CD4-positive, alpha-beta T cell treated with Interleukin-1 beta for 1 hour (primary cell): ENCODE measurements at regions not wholly inside any gene's neighbourhood (a gene's known extent, or its start where the extent isn't known, plus 50 kb on each side); places are given as distances from the start of the nearest gene placed in this dataset.

Source experiments
- DNase-seq, 2 donors: peaks; one replicate each; pipeline ENCODE4 v3.0.0-alpha.2; 2020 to 2022

DNA sequence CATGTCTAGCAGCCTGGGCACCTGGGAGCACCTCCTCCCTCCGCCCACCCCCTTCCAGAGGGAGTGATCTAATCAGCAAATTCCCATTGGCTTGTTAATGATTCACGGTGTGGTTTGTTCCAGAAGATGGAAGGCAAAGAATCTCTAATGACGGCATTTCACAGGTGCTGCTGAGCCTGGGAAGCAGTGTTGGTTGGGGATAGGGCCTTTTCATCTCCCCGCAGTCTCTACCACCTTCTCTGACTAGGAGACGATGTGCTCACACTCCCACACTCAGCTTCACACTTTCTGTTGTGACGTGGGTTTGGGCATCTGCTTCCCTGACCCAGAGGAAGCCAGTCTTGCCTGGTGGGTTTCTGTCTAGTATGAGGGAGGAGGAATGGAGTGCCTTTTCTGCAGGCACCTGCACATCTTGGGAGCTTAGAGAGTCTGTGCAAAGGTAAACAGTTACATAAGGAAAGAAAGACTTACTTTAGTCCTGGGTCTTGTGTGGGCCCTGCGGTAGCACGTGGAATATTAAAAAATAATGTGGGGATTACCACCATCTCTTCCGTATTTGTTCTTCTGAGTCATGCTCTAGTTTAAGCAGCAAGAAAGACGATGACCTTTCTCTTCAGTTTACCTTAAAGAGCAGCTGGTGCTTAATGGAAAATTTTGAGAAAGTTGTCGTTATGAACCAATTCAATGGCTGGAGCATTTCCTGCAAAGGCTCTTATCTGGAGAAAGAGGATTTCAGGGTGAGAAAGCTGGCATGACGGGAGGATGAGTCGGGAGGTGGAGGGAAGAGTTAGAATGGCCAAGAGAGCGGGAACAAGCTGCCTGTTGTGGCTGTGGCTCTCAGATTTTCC is 70.6 kb upstream of the ARHGAP5 start:
- DNase-seq: no peak

DNA sequence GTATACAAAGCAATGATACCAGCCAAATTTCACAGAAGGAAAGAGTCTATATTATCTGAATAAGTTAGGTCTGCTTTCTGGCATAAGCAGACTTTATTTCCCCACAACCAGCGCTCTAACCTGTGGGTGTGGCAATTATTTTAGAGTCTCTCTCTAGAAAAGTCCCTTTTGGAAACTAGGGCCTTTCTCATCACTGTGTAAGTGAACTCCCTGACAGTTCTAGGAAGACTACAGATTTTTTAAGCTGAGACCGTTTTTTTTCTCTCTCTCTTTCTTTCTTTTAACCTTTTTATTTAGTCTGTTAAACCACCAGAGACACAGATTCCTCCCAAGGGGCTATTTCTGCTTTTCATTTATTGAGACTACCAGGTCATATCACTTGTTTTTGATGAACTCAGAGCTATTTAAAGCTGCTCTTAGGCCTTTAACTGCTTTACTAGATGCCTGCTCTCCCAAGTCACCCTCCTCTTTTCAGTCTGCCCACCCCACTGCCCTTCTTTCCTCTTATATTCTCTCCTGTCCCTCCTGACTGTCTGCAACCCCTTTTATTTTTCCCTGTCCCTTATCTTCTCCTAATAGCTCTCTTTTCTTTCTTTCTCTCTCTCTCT is 69.2 kb upstream of the ARHGAP5 start:
- no peak for DNase-seq

DNA sequence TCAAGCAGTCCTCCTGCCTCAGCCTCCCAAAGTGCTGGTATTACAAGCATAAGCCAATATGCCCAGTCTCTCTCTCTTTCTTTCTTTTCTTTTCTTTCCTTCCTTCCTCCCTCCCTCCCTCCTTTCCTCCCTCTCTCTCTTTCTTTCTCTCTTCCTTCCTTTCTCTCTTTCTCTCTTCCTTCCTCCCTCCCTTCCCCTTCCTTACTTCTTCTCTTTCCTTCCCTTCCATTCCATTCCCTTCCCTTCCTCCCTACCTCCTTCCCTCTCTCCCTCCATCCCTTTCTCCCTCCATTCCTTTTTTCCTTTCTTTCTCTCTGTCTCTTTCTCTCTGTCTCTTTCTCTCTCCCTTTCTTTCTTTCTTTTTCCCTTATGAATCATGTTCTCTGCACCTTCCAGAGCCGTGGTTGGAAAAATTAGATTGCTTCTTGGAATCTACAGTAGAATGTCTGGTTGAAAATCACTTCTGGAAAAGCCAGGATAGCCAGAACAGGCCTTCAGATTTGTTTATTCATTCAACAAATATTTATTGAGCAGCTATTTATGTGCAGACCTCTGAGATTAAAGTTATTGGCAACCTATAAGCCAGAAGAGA is 68.4 kb upstream of the ARHGAP5 start:
- DNase-seq: no peak

DNA sequence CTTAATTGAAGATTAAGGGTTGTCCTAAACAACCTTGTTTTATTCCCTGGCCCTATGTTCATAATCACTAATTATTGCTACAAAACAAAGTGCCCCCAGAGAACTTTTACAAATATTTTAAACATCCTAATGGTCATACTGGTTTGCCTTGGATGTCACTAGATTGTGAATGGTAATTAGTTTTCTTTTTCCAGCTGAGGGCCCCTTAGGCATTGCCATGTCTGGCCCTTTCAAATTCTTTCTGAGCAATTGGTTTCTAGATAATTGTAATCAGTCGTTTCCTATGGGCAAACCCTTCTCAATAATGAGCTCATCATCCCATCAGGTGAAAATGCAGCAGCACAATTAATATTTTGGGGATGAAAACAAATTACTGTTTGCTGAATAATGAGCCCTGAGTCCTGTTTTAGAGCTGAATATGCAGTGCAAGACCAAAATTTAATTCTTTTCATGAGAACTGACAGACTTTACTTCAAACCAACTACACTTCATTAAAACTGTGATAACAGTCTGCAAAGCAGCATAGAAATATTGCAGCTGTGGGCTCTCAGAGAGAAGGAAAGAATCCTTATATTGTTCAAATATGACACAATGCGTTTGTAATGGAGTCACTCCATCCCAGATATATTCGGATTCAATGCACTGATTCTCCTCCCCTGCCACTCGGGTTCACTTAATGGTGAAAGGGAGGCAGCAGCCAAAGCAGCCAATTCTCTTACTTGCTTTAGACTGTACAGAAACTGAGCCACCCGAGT is 67.7 kb upstream of the ARHGAP5 start:
- DNase-seq: no peak

DNA sequence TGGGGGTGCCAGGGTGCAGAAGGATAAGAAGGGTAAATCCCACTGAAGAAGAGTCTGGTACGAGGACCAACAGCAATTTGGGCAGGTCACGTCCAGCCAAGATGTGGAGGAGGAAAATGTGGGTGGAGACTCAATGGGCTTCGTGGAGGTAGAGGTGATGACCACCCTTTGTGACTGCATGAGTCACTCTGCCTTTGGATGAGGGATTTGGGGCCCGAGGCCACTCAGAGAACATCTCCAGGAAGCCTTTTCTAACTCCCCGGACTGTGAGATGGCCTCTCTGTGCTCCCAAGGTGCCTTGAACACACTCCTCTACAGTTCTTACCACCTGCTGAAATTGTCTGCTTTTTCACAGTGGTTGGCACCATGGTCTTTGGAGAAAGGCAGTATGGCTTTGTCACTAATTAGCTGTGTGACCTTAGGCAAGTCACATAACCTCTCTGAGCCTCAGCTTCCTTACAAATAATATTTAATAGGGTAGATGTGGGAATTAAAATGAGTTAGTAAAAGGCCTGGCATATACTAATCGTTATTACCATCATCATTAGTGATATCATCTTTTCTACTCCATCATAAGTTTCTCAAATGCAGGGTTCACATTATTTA is 67.0 kb upstream of the ARHGAP5 start:
- no peak for DNase-seq

DNA sequence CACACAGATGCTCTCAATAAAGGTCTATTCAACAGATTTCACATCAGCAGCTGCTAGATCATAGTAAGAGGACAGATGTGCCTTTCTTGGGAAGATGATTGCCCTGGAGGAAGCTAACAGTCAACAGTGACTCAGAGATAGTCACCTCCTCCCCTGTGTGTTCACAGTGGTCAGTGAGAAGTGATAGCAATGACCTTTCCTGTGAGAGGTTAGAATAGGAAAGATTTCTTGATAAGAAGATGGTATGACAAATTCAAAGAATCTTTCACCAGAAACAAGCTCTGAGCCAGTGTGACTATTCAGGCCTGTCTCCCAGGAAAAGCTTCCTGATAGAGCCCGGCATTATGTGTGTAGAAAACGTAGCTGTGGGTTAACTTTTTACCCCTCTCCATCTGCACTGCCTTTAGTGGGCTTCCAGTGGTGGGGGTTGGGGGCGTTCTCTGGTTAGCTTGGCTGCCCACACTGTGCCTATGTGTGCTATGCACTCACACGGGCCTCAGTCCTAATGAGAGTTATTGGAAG is 66.4 kb upstream of the ARHGAP5 start:
- DNase-seq: no peak

DNA sequence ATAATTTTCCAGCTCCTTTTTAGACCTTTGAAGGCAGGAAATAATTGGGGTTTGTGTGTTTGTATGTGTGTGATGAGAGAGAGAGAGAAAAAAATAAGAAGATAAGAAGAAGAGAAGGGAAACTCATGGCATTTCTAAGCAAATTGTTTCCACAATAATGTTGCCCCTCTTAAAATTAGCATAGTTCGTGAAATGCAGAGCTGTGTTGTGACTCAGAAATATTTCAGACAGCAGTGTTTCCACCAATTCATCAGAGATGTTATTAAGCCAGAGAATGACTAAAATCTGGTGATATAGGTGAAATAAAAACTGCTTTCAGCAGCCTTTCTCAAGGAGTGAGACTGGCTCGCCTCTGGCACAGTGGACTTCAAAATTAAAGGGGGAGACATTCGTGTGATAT is 65.9 kb upstream of the ARHGAP5 start:
- DNase-seq: no peak

DNA sequence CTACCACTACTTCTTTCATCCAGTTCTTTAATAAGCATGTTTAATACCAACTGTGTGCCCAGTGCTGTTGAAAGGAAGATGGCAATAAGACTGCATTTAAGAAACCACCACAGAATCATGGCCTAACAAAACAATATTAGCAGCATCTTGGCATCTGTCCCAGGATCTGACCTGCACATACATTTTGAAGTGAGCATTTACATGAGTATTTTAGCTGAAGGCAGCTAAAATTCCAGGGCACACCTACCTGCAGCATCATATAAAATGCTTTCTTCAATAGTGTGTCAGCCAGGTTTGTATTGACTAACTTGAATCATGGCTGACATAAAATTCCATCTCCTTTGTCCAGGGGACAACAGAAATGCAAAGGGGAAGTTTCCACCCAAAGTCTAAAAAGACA is 65.0 kb upstream of the ARHGAP5 start:
- no peak for DNase-seq

DNA sequence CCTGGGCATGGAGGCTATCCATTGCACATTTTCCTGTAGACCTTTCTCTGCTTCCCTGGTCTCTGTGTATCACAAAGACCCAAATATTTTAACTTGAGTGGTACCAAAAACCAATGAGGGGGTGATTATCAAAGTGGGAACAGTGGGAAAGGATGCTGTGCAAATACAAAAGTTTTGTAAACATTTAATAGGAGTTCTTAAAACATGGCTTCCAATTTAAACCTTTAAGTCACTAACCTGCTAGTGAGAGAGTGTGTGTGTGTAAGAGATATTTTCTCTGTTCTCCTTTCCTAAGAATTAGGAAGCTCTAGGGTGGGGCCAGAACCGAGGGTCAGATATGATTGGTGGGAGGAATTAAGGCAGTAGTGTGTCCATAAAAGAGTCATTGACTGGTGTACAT is 64.5 kb upstream of the ARHGAP5 start:
- DNase-seq: no peak

DNA sequence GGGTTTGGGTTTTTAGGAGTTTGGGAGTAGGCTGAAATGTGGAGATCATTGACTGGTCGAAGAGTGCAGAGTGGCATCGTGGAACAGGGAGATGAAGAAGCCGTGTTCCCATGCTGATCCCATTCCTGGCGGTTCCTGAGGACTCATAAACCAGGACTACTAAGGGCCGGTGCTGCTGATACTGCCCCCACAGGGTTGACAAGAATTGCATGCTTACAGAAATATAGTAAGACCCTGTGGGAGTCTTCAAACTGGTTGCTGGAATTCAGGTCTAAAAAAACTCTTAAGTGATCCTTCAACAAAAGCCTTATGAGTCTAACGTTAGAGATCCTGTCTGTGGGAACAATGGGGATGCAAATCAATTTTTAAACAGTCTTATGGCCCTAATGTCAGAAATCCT is 64.0 kb upstream of the ARHGAP5 start:
- no peak for DNase-seq

DNA sequence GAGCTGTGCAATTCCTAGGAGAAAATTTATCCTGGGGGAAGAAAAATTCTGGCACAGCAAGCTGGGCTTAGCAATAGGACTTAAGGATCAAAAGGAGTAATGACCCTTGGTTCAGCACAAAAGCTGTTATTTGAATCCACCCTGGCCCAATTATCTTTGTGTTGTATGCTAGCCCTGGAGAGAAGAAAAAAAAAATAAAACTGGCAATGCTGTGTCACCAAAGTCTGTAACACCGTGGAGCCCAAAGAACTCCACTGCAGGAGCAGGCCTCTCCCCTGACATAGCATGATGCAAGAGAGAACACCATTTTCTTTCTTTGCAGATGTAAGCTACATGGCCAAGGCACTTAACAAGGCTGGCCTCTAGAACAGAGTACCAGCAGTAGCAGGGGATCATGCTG is 63.0 kb upstream of the ARHGAP5 start:
- no peak for DNase-seq

DNA sequence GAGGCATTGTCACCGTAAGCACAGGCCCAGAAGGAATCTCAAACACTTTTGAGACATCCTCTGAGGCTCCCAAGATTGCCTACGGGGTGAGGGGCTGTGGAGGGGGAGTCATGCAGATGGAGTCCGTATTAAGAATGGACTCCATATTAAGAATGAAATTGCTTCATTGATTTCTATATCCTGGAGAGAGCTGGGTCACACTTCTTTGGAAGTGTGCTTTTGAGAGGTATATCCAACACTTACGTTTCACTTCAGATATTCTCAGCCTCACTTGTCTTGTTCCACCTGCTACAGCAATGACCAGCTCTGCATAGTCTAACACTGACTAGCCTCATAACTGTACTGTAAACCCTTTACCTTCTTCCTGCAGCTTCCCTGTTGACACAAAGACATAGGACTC is 62.6 kb upstream of the ARHGAP5 start:
- no peak for DNase-seq

DNA sequence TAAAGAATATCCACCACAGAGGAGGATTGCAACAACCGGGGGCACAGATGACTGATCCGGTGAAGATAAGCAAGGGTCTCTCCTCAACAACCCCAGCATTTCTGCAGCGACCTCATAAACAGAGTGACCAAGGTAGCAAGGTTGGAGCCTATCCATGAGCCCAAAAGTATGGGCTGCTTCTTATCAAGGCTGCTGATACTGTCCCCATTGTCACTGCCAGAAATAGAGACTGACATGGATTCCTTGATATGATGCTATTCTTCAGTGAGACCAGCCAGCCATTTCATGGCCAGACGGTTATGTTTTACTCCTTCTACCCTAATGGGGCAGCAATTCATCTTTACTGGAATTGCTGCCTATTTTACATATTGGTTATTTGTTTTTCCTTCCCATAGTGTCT is 61.9 kb upstream of the ARHGAP5 start:
- DNase-seq: no peak

DNA sequence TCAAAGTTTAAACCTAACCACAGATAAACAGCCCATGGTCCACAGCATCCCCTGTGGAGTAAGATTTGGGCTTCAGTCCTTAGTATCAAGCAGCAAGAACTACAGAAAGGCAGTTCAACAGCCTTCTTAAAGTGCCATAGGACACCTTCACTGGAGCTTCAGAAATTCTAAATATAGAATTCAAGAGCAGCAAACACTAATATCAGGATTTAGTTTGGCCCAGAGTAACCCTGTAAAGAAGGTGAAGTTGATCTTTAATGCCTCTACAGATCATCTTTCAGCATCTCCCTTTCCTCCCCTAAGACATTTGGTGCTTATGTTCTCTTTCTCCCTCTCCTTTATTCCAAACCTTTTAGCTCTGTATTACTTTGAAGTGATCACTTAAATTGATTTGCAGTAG is 59.5 kb upstream of the ARHGAP5 start:
- DNase-seq: no peak

DNA sequence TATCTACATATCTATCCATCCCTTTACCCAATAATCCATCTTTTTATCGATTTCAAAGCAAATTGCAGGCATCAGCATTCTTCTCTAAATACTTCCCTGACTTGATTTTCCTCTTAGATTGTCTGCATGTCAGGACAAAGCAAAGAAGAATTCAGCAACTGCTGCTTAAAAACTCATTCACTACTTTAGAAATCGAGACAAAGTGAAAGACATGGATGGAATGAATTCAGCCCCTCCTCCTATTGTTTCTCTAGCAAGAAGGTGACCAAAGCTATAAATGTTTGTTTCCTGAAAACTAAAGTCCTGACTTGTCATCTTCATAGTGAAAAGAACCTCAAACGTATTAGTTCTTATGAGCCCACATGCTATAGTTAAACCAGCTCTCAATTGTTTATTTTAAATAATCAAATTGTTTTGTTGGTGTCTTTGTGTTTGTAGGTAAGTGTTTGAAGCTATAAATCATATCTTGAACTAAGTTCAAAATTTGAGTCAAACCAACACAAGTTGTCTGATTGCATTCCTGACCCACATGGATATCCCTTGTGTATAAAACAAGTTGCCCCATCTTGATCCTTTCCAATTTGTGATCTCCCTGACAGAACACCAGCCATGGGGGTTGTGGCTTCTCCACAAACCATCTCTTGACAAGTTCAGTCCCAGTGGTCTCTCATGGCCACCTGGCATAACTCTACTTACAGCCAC is 58.6 kb upstream of the ARHGAP5 start:
- no peak for DNase-seq

DNA sequence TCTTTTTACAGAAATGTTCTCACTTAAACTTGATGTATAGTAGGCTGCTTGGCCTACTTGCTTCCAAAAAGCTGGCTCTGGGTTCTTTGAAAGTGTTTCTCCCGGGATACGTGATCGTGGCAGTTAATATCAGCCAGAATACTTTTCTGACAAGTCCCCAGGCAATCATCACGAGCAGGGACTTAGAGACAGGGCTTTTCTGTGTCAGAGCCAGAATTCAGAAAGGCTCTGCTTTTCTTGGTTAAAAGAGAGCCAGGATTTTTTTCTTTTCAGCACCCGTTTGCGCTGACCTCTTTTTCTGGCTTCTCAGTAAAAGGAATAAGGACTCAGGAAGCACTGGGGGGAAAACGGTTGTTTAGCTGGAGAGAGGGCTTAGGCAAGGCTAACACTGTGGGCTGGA is 57.8 kb upstream of the ARHGAP5 start:
- DNase-seq: no peak

DNA sequence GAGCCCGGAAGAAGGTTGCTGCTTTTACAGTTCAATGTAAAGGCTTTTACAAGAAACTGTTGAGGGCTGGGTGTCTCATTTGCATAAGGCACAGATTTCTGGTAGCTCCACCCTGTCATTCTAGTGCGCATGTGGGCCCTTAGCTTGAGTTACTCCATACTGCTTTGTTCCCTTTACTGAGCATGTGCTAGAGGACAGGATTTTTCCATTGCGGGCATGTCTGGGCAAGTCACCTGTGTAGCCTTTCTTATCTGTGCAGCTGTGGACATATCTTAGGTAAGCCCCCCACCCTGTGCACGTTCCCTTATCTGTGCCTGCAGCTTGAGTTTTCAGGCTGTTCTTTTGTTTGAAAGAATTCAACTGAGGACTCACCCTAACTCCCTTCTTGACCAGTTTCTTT is 56.2 kb upstream of the ARHGAP5 start:
- no peak for DNase-seq

DNA sequence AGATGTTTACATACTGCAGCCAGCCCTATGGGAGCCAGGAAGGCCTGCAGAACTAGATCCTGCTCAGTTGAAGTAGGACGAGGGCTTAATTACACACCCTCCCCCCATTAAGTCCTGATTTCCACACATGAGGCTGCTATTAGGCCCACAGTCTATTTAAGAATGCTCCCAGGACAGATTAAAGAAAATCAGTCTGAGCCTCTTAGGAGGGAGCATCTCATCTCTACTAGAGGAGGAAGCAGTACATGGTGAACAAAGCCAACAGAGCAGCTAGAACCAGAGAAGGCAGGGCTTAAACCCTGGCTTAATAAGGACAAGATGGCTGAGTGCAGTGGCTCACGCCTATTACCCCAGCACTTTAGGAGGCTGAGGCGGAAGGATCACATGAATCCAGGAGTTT is 55.8 kb upstream of the ARHGAP5 start:
- DNase-seq: no peak

DNA sequence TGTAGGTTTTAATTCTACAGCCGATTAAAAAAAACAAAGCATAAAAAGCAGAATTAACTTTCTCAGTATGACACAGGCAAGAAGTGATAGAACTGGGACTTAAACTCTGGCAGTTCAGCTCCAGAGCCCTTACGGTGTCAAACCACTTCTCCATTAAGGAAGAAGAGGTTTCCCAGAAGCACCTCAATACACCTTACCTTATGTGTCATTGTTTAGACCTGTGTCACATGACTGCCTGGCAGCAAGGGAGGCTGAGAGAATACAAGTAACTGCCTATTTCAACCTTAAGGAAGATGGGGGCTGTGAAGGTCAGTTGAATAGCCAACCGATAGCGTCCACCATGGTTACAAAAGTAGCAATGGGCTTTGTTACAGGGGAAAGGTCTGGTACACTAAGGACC is 54.6 kb upstream of the ARHGAP5 start:
- DNase-seq: no peak

DNA sequence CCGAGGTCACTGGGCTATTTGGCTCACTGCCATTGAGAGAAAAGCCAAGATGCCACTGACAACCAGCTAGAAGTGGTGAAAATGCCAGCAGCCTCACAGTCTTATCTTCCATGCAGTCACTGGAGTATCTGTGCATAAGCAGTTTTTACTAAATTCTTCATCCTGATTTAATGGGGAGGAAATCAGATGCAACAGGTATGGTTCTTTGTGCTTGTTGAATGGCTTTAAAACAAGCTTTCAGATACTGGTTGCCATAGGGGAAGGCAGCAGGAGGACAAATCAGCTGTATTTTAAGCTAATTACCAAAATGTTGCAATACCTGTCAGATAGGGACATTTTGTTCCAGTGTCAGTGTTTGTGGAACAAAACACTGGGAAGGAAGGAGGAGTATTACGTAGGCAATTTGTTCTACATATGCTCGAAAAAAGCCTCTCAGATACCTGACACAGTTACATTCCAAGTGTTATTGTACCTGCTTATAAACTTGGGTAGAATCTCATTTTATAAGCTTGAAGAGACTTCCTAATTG is 54.1 kb upstream of the ARHGAP5 start:
- DNase-seq: no peak

DNA sequence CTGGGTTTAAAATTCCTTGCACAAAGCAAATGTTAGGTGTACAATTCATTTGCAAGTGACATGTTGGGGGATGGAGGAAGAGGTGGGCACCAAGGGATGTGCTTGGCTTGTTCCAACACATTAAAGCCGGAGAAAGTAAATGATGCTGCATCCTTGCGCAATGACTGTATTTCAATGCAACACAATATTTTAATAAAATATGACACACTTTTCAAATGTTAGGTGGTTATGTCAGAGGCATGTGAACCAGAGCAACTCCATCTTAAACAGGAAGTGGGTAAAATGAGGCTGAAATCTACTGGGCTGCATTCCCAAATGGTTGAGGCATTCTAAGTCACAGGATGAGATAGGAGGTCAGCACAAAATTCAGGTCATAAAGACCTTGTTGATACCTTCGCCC is 53.6 kb upstream of the ARHGAP5 start:
- no peak for DNase-seq
